Mesodermal cell (in vitro differentiated cells): ENCODE measurements at regions not wholly inside any gene's neighbourhood (a gene's known extent, or its start where the extent isn't known, plus 50 kb on each side); places are given as distances from the start of the nearest gene placed in this dataset.
"Not testable (repeated sequence)": the region's sequence is repeated elsewhere in the genome, so short reads cannot be mapped to it uniquely, and the experiment has no call there.

Experiments
- H3K27ac ChIP-seq: 2 replicates; pipeline ENCODE4 v1.7.0; 2013; ENCODE audit warnings: mild to moderate bottlenecking, low read depth, low read length, moderate library complexity; ENCODE audit not compliant: severe bottlenecking
- H3K36me3 ChIP-seq: 2 replicates; pipeline ENCODE4 v1.7.1; 2013; ENCODE audit warnings: mild to moderate bottlenecking, low read length, moderate library complexity; ENCODE audit not compliant: control insufficient read depth, insufficient read depth
- H3K4me1 ChIP-seq: one replicate; pipeline ENCODE4 v1.7.1; 2013; ENCODE audit warnings: mild to moderate bottlenecking, low read length; ENCODE audit not compliant: insufficient read depth, control insufficient read depth, poor library complexity, severe bottlenecking
- H3K4me3 ChIP-seq: 2 replicates; pipeline ENCODE4 v1.7.0; 2013; ENCODE audit warnings: low read length, control low read depth, mild to moderate bottlenecking; ENCODE audit not compliant: insufficient read depth, poor library complexity, severe bottlenecking; ENCODE audit errors: extremely low read depth
- H3K9me3 ChIP-seq: 2 replicates; pipeline ENCODE4 v1.7.1; 2013; ENCODE audit warnings: mild to moderate bottlenecking, low read length, moderate library complexity; ENCODE audit not compliant: control insufficient read depth
- WGBS, 2 experiments: methylation state at CpG; one replicate each; pipeline ENCODE4 v1.1.5; 2013; ENCODE audit warnings: missing lambda C conversion rate in 2 of 2; ENCODE audit not compliant: insufficient coverage in 2 of 2; 5-methylcytosine and 5-hydroxymethylcytosine counted together

- H3K27ac ChIP-seq: peak overlapping the region; percentile 90
- H3K4me1 ChIP-seq: peaks cover 28% of the 10 kb centered on the region
- WGBS, 2 experiments: 25 to 59% methylated on average over 5 to 10 of the region's 14 CpGs
- H3K9me3 ChIP-seq: no peaks in the 10 kb centered on the region
- no peak overlapping the region for H3K4me3 ChIP-seq
- H3K36me3 ChIP-seq: no peaks in the 10 kb centered on the region
Observed at GRCh38 chr12:46963977-46964971, 115.1 kb upstream of the PCED1B start.

GRCh38 chr12:46965137-46965536 lies 114.3 kb upstream of the PCED1B start:
- Histone ChIP-seq H3K9me3 (no peaks in the 10 kb centered on the region), H3K4me3 (no peak overlapping the region), H3K36me3 (no peaks in the 10 kb centered on the region), H3K4me1 (peaks cover 25% of the 10 kb centered on the region), H3K27ac (peak overlapping the region; percentile 90)
- 86% methylated on average over 1 of the region's 2 CpGs; no CpG with 5 or more reads in 1 of the 2 experiments for WGBS, 2 experiments

- Histone ChIP-seq H3K27ac (no peak overlapping the region), H3K36me3 (no peaks in the 10 kb centered on the region), H3K4me3 (no peak overlapping the region), H3K4me1 (peaks cover 25% of the 10 kb centered on the region), H3K9me3 (no peaks in the 10 kb centered on the region)
- 96 to 100% methylated on average over 4 of the region's 4 CpGs for WGBS, 2 experiments
Observed at GRCh38 chr12:46965880-46966279, 113.5 kb upstream of the PCED1B start.

GRCh38 chr12:46970636-46971035 lies 108.8 kb upstream of the PCED1B start:
- H3K9me3 ChIP-seq: no peaks in the 10 kb centered on the region
- H3K27ac ChIP-seq: no peak overlapping the region
- 80% methylated on average over 1 of the region's 5 CpGs; no CpG with 5 or more reads in 1 of the 2 experiments for WGBS, 2 experiments
- no peak overlapping the region for H3K4me3 ChIP-seq
- peaks cover 6% of the 10 kb centered on the region for H3K4me1 ChIP-seq
- H3K36me3 ChIP-seq: no peaks in the 10 kb centered on the region

GRCh38 chr12:46973937-46974336 lies 105.5 kb upstream of the PCED1B start:
- 73% methylated on average over 2 of the region's 3 CpGs; no CpG with 5 or more reads in 1 of the 2 experiments for WGBS, 2 experiments
- not testable (repeated sequence) for H3K9me3 ChIP-seq, H3K4me1 ChIP-seq, H3K36me3 ChIP-seq, H3K27ac ChIP-seq, H3K4me3 ChIP-seq

GRCh38 chr12:46977871-46978375 lies 101.5 kb upstream of the PCED1B start:
- Histone ChIP-seq H3K36me3 (no peaks in the 10 kb centered on the region), H3K27ac (no peak overlapping the region), H3K9me3 (no peaks in the 10 kb centered on the region), H3K4me3 (no peak overlapping the region), H3K4me1 (no peaks in the 10 kb centered on the region)
- WGBS, 2 experiments: no CpG with 5 or more reads among the region's 1 CpG

GRCh38 chr12:46981622-46982021 lies 97.8 kb upstream of the PCED1B start:
- WGBS, 2 experiments: no CpG with 5 or more reads among the region's 3 CpGs
- Histone ChIP-seq H3K36me3 (no peaks in the 10 kb centered on the region), H3K27ac (no peak overlapping the region), H3K4me1 (peaks cover 5% of the 10 kb centered on the region), H3K4me3 (no peak overlapping the region), H3K9me3 (no peaks in the 10 kb centered on the region)

GRCh38 chr12:46982629-46983392 lies 96.6 kb upstream of the PCED1B start:
- H3K36me3 ChIP-seq: no peaks in the 10 kb centered on the region
- no peak overlapping the region for H3K27ac ChIP-seq
- no peaks in the 10 kb centered on the region for H3K9me3 ChIP-seq
- H3K4me3 ChIP-seq: no peak overlapping the region
- WGBS, 2 experiments: 94 to 100% methylated on average over 2 of the region's 2 CpGs
- H3K4me1 ChIP-seq: peaks cover 5% of the 10 kb centered on the region

GRCh38 chr12:46983393-46983793 lies 96.0 kb upstream of the PCED1B start:
- Histone ChIP-seq H3K4me3 (no peak overlapping the region), H3K4me1 (peaks cover 5% of the 10 kb centered on the region), H3K9me3 (no peaks in the 10 kb centered on the region), H3K36me3 (no peaks in the 10 kb centered on the region), H3K27ac (no peak overlapping the region)
- 100% methylated on average over 2 of the region's 2 CpGs; no CpG with 5 or more reads in 1 of the 2 experiments for WGBS, 2 experiments

- Histone ChIP-seq H3K9me3 (no peaks in the 10 kb centered on the region), H3K4me3 (no peak overlapping the region), H3K36me3 (no peaks in the 10 kb centered on the region), H3K27ac (no peak overlapping the region), H3K4me1 (peaks cover 5% of the 10 kb centered on the region)
- 0 to 64% methylated on average over 2 to 3 of the region's 7 CpGs for WGBS, 2 experiments
Observed at GRCh38 chr12:46983959-46984841, 95.2 kb upstream of the PCED1B start.
